H1 (cell line): ENCODE measurements at regions not wholly inside any gene's neighbourhood (a gene's known extent, or its start where the extent isn't known, plus 50 kb on each side); places are given as distances from the start of the nearest gene placed in this dataset.

Experiments
- CHD7 ChIP-seq: fragments of 300-600 bp; sonication (generic); IDR thresholded peaks from 2 replicates; pipeline ENCODE4 v1.7.1; 2012; ENCODE audit warnings: low read length, moderate library complexity, mild to moderate bottlenecking, inconsistent platforms; ENCODE audit not compliant: insufficient replicate concordance
- JUND ChIP-seq: IDR thresholded peaks from 2 replicates; pipeline ENCODE4 v1.6.1; 2011; ENCODE audit warnings: mild to moderate bottlenecking, improper control_type of control experiment, low read length
- NANOG ChIP-seq: IDR thresholded peaks from 2 replicates; pipeline ENCODE4 v1.6.1; 2011; ENCODE audit warnings: low read length, low read depth, mild to moderate bottlenecking, inconsistent platforms; ENCODE audit not compliant: insufficient read depth, poor library complexity, severe bottlenecking
- TAF1 ChIP-seq: IDR thresholded peaks from 2 replicates; pipeline ENCODE4 v1.6.1; 2011; ENCODE audit warnings: mild to moderate bottlenecking, low read depth, low read length
- TF ChIP-seq, protein P1 (sequence below): IDR thresholded peaks from 2 replicates; pipeline ENCODE4 v1.6.1; 2011; ENCODE audit warnings: low read depth, mild to moderate bottlenecking, low read length; ENCODE audit not compliant: insufficient read depth

DNA sequence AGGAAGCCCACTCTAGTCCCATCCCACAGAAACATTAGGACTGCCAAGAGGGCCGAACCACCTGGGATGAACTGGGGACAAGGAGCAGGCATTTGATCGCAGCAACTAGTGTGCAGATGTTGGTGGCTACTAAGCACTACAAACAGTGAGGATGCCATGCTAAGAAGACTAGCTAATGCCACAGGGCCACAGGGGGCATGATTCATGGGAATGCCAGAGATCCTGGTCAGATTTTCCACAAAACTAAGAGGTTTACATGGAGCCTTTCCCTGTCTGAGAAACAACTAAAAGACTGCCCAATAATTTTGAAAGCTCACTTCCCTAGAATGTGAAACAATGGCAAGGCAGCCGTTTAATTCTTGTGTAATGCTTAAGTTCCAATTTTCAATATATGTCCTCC, 375.9 kb upstream of the PTCHD4 start (continued):
- TF ChIP-seq CHD7 (no peak), TAF1 (no peak), JUND (no peak), NANOG (no peak)
- TF ChIP-seq, protein P1, sequence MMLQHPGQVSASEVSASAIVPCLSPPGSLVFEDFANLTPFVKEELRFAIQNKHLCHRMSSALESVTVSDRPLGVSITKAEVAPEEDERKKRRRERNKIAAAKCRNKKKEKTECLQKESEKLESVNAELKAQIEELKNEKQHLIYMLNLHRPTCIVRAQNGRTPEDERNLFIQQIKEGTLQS: no peak
